Thoracic aorta (tissue), 2 donors: ENCODE measurements at regions not wholly inside any gene's neighbourhood (a gene's known extent, or its start where the extent isn't known, plus 50 kb on each side); places are given as distances from the start of the nearest gene placed in this dataset.

Experiments
- ATAC-seq: fragments of 150-250 bp; one replicate; pipeline ENCODE4 v1.8.0; 2017; ENCODE audit warnings: low read depth; ENCODE audit not compliant: insufficient number of reproducible peaks, low FRiP score
- DNase-seq: peaks from one replicate; pipeline ENCODE4 v3.0.0-alpha.2; 2020; ENCODE audit warnings: low spot score
- H3K27ac ChIP-seq, 2 donors: fragments of 200-600 bp; sonication (generic); 1 replicate in 1 of 2; 2 replicates in 1 of 2; pipeline ENCODE4 v1.5.1; 2016; ENCODE audit warnings: mild to moderate bottlenecking in 2 of 2, moderate library complexity in 2 of 2
- H3K27me3 ChIP-seq: fragments of 200-600 bp; sonication (generic); replicated peaks from 2 replicates; pipeline ENCODE4 v1.6.0; 2016; ENCODE audit warnings: mild to moderate bottlenecking; ENCODE audit not compliant: insufficient read depth
- H3K36me3 ChIP-seq: fragments of 200-600 bp; sonication (generic); one replicate; pipeline ENCODE4 v1.5.1; 2016
- H3K4me1 ChIP-seq, 2 donors: fragments of 200-600 bp; sonication (generic); 1 replicate in 1 of 2; 2 replicates in 1 of 2; pipeline versions ENCODE4 v1.5.1 to v1.6.0; 2016; ENCODE audit warnings: low read depth in 2 of 2, mild to moderate bottlenecking in 1 of 2; ENCODE audit not compliant: control insufficient read depth in 1 of 2
- H3K4me3 ChIP-seq: fragments of 200-600 bp; sonication (generic); 2 replicates; pipeline ENCODE4 v1.5.1; 2016; ENCODE audit warnings: mild to moderate bottlenecking
- H3K9me3 ChIP-seq: fragments of 200-600 bp; sonication (generic); 2 replicates; pipeline ENCODE4 v1.5.1; 2016
- CTCF ChIP-seq: fragments of 200-600 bp; sonication (generic); IDR thresholded peaks from one replicate; pipeline ENCODE4 v1.5.1; 2019; ENCODE audit warnings: antibody characterized with exemption

- no peak for TF ChIP-seq CTCF
- H3K9me3 ChIP-seq = no peaks in the 10 kb centered on the region
- no peaks in the 10 kb centered on the region for H3K4me1 ChIP-seq
- H3K36me3 ChIP-seq = no peaks in the 10 kb centered on the region
- H3K27me3 ChIP-seq = no peaks in the 10 kb centered on the region
- no peak for DNase-seq
- H3K27ac ChIP-seq = no peak overlapping the region
- ATAC-seq = no peak
- H3K4me3 ChIP-seq = no peak overlapping the region
These were observed 464.5 kb downstream of the ICE1 start for GRCh38 chr5:5886812-5887486.

DNA sequence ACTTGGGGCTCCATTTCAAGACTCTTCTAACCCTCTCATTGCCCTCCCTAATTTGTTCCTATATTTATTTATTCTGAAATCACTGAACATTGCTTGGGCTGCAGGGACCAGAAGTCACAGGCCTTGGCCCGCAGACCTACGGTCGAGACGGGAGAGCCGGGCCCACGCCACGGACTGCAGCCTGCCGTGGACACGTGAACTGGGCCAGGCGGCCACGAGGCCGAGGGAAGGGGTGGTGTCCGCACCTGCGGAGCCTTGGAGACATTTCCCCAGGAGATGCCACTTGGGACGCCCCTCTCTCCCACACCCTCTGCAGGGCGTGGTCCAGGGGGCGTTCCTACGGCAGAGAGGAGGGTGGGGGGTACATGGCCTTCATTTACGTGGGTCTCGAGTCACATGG is 463.9 kb downstream of the ICE1 start:
- Histone ChIP-seq H3K4me3 (no peak overlapping the region), H3K4me1 (no peaks in the 10 kb centered on the region), H3K9me3 (no peaks in the 10 kb centered on the region), H3K36me3 (no peaks in the 10 kb centered on the region), H3K27ac (no peak overlapping the region), H3K27me3 (no peaks in the 10 kb centered on the region)
- no peak for TF ChIP-seq CTCF
- ATAC-seq (no peak), DNase-seq (no peak)

DNA sequence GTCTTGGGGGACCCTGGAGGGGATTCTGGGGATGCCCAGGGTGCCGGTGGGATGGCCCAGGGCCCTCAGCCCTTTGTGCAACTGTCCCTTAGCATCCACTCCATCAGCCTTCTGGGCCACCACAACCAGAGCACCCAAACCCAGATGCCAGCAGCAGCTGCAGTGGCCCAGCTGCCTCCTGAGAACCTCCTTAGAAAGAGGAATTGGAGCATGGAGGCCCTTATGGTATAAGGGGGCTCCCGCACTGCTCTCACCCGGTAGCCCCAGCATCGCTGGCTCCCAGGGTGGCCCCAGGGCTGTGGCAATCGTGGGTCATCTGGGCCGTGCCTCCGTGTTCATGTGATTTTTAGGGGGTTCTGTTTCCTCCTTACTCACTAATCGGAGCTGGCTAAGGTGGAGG is 463.3 kb downstream of the ICE1 start:
- H3K4me1 ChIP-seq = no peaks in the 10 kb centered on the region
- ATAC-seq = no peak
- DNase-seq = no peak

GRCh38 chr5:5884593-5884992 is 462.1 kb downstream of the ICE1 start:
- ATAC-seq (no peak), DNase-seq (no peak)
- H3K9me3 ChIP-seq = no peaks in the 10 kb centered on the region
- H3K4me1 ChIP-seq = no peaks in the 10 kb centered on the region
- H3K27ac ChIP-seq = no peak overlapping the region
- H3K36me3 ChIP-seq = no peaks in the 10 kb centered on the region
- TF ChIP-seq CTCF = no peak
- H3K4me3 ChIP-seq = no peak overlapping the region
- no peaks in the 10 kb centered on the region for H3K27me3 ChIP-seq

More for the DNA sequence above, 463.3 kb downstream of the ICE1 start:
- H3K36me3 ChIP-seq = no peaks in the 10 kb centered on the region
- no peak overlapping the region for H3K27ac ChIP-seq
- no peak overlapping the region for H3K4me3 ChIP-seq
- no peaks in the 10 kb centered on the region for H3K9me3 ChIP-seq
- H3K27me3 ChIP-seq = no peaks in the 10 kb centered on the region
- no peak for TF ChIP-seq CTCF

DNA sequence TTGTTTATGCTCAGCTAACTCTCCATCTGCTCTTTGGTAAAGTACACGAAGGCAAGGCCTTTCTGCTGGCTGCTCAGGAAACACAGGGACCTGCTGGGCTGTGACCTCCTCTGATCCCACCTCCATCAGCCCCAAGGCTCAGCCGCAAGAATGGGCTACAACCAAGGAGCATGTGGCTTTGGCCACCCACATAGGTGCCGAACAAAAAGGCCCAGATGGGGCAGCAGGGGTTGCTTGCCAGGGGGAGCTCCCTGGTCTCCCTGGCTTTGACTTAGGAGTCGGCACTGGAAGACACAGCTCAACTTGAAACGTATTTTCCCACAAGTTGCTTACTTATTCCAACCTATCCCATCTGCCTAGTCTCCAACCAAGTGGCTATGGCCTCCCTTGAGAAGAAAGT is 461.1 kb downstream of the ICE1 start:
- H3K4me1 ChIP-seq = no peaks in the 10 kb centered on the region
- H3K36me3 ChIP-seq = no peaks in the 10 kb centered on the region
- no peak for ATAC-seq
- no peak overlapping the region for H3K27ac ChIP-seq
- no peak for DNase-seq
- no peaks in the 10 kb centered on the region for H3K27me3 ChIP-seq
- no peak overlapping the region for H3K4me3 ChIP-seq
- no peak for TF ChIP-seq CTCF
- H3K9me3 ChIP-seq = no peaks in the 10 kb centered on the region
